Caco-2 (cell line): ENCODE measurements at regions not wholly inside any gene's neighbourhood (a gene's known extent, or its start where the extent isn't known, plus 50 kb on each side); places are given as distances from the start of the nearest gene placed in this dataset.

ENCODE experiments used
- BruUV-seq: library from RNA; stranded (reverse); fragments of 400-500 nt; replicated peaks from 2 replicates; lab custom pipeline; 2021; lab: Mats Ljungman, UMichigan
- CTCF ChIA-PET: fragments of 300-600 bp; sonication (Branson Sonifier 250); formaldehyde crosslinking; loops from one replicate; lab custom pipeline; 2022; ENCODE audit warnings: antibody characterized with exemption; lab: Charles Lee
- POLR2A ChIA-PET: fragments of 300-600 bp; sonication (Branson Sonifier 250); formaldehyde crosslinking; loops from one replicate; lab custom pipeline; 2022; ENCODE audit warnings: antibody characterized with exemption; lab: Charles Lee
- DNase-seq, 2 experiments: peaks; one replicate each; pipeline versions ENCODE4 v3.0.0 to v3.0.0-alpha.2; 2020 to 2022
- H3K27me3 ChIP-seq: replicated peaks from 2 replicates; pipeline ENCODE4 v1.6.0; 2011; ENCODE audit warnings: low read length; ENCODE audit not compliant: control insufficient read depth, insufficient read depth
- H3K36me3 ChIP-seq: 2 replicates; pipeline ENCODE4 v1.5.1; 2011; ENCODE audit warnings: low read length; ENCODE audit not compliant: control insufficient read depth, insufficient read depth
- H3K4me1 ChIP-seq: fragments of 250-450 bp; sonication (Bioruptor Pico); 2 replicates; pipeline ENCODE4 v1.5.1; 2020; ENCODE audit warnings: mild to moderate bottlenecking
- H3K4me3 ChIP-seq: 2 replicates; pipeline ENCODE4 v1.5.1; 2011; ENCODE audit warnings: low read depth, mild to moderate bottlenecking, control low read depth, low read length
- H3K9me3 ChIP-seq: fragments of 250-450 bp; sonication (Bioruptor Pico); 2 replicates; pipeline ENCODE4 v1.5.1; 2020; ENCODE audit warnings: mild to moderate bottlenecking, moderate library complexity
- H3K27ac Mint-ChIP-seq: one replicate; pipeline ENCODE4 v1.8.0; 2022; ENCODE audit warnings: mixed read lengths; ENCODE audit not compliant: unreplicated experiment
- H3K27me3 Mint-ChIP-seq: one replicate; pipeline ENCODE4 v1.8.0; 2022; ENCODE audit warnings: mixed read lengths; ENCODE audit not compliant: insufficient read depth, unreplicated experiment
- H3K36me3 Mint-ChIP-seq: one replicate; pipeline ENCODE4 v1.8.0; 2022; ENCODE audit warnings: mild to moderate bottlenecking, mixed read lengths; ENCODE audit not compliant: insufficient read depth, unreplicated experiment
- H3K4me1 Mint-ChIP-seq: one replicate; pipeline ENCODE4 v1.8.0; 2022; ENCODE audit warnings: low read depth, mixed read lengths; ENCODE audit not compliant: unreplicated experiment
- H3K4me3 Mint-ChIP-seq: one replicate; pipeline ENCODE4 v1.8.0; 2022; ENCODE audit warnings: mild to moderate bottlenecking, moderate library complexity, mixed read lengths; ENCODE audit not compliant: unreplicated experiment
- H3K9me3 Mint-ChIP-seq: one replicate; pipeline ENCODE4 v1.8.0; 2022; ENCODE audit warnings: mixed read lengths; ENCODE audit not compliant: unreplicated experiment
- CTCF ChIP-seq, 2 experiments: fragments of 200-600 bp in 1 of 2; IDR thresholded peaks; 1 replicate in 1 of 2; 2 replicates in 1 of 2; pipeline versions ENCODE4 v1.5.1 to v1.8.0; 2011 to 2022; ENCODE audit warnings: antibody characterized with exemption in 1 of 2, control low read depth in 1 of 2, inconsistent platforms in 1 of 2, low read depth in 1 of 2, low read length in 1 of 2, mild to moderate bottlenecking in 1 of 2, moderate library complexity in 1 of 2; ENCODE audit not compliant: insufficient read depth in 1 of 2, severe bottlenecking in 1 of 2, unreplicated experiment in 1 of 2
- intact Hi-C: fragments of 100-400 bp; cut with micrococcal nuclease; formaldehyde crosslinking; loops from one replicate; pipeline ENCODE4 v1.10.0; 2022; ENCODE audit not compliant: unreplicated experiment

GRCh38 chr3:78066287-78066686 lies 1026.4 kb downstream of the ROBO2 start:
- ChIA-PET POLR2A (no interaction called here), CTCF (no interaction called here)
- no peaks in the 10 kb centered on the region for H3K9me3 ChIP-seq
- H3K4me1 ChIP-seq, result peaks cover 10% of the 10 kb centered on the region
- H3K27me3 ChIP-seq, result no peaks in the 10 kb centered on the region
- H3K36me3 ChIP-seq, result no peaks in the 10 kb centered on the region
- H3K36me3 Mint-ChIP-seq, result no peaks in the 10 kb centered on the region
- H3K27me3 Mint-ChIP-seq, result no peaks in the 10 kb centered on the region
- no peak overlapping the region for H3K4me3 ChIP-seq
- H3K4me3 Mint-ChIP-seq, result no peak overlapping the region
- DNase-seq, result no peak
- no peaks in the 10 kb centered on the region for H3K4me1 Mint-ChIP-seq
- peak in 1 of 2 experiments; percentile 30 for TF ChIP-seq CTCF (IDR thresholded peaks at IDR 0.05; ENCODE audit: insufficient read depth in 1 of 2, low read depth in 1 of 2, low read length in 1 of 2, severe bottlenecking in 1 of 2, unreplicated experiment in 1 of 2)
- BruUV-seq, result no TSS peak
- intact Hi-C loops, result no loop called here
- H3K9me3 Mint-ChIP-seq, result no peaks in the 10 kb centered on the region
- no peak overlapping the region for H3K27ac Mint-ChIP-seq

- Mint-ChIP-seq H3K9me3 (no peaks in the 10 kb centered on the region), H3K4me1 (no peaks in the 10 kb centered on the region), H3K27me3 (no peaks in the 10 kb centered on the region), H3K36me3 (no peaks in the 10 kb centered on the region), H3K4me3 (no peak overlapping the region), H3K27ac (no peak overlapping the region)
- Histone ChIP-seq H3K36me3 (no peaks in the 10 kb centered on the region), H3K9me3 (no peaks in the 10 kb centered on the region), H3K4me1 (no peaks in the 10 kb centered on the region), H3K27me3 (no peaks in the 10 kb centered on the region), H3K4me3 (no peak overlapping the region)
- DNase-seq, result no peak
- ChIA-PET CTCF (no interaction called here), POLR2A (no interaction called here)
- no TSS peak for BruUV-seq
- no peak for TF ChIP-seq CTCF (IDR thresholded peaks at IDR 0.05; ENCODE audit: insufficient read depth in 1 of 2, low read depth in 1 of 2, low read length in 1 of 2, severe bottlenecking in 1 of 2, unreplicated experiment in 1 of 2)
- intact Hi-C loops, result no loop called here
Observed at GRCh38 chr3:78070188-78070587, 1030.3 kb downstream of the ROBO2 start.

GRCh38 chr3:78076379-78076778 lies 1036.5 kb downstream of the ROBO2 start:
- ChIA-PET CTCF (no interaction called here), POLR2A (no interaction called here)
- H3K27me3 Mint-ChIP-seq, result no peaks in the 10 kb centered on the region
- no peaks in the 10 kb centered on the region for H3K36me3 Mint-ChIP-seq
- TF ChIP-seq CTCF (IDR thresholded peaks at IDR 0.05; ENCODE audit: insufficient read depth in 1 of 2, low read depth in 1 of 2, low read length in 1 of 2, severe bottlenecking in 1 of 2, unreplicated experiment in 1 of 2), result no peak
- H3K4me1 Mint-ChIP-seq, result no peaks in the 10 kb centered on the region
- no TSS peak for BruUV-seq
- no peaks in the 10 kb centered on the region for H3K9me3 ChIP-seq
- H3K36me3 ChIP-seq, result no peaks in the 10 kb centered on the region
- no peaks in the 10 kb centered on the region for H3K27me3 ChIP-seq
- H3K4me3 Mint-ChIP-seq, result no peak overlapping the region
- no peak for DNase-seq
- H3K4me1 ChIP-seq, result no peaks in the 10 kb centered on the region
- no peak overlapping the region for H3K27ac Mint-ChIP-seq
- intact Hi-C loops, result no loop called here
- no peaks in the 10 kb centered on the region for H3K9me3 Mint-ChIP-seq
- H3K4me3 ChIP-seq, result no peak overlapping the region
